GM18873 (cell line): ENCODE measurements at regions not wholly inside any gene's neighbourhood (a gene's known extent, or its start where the extent isn't known, plus 50 kb on each side); places are given as distances from the start of the nearest gene placed in this dataset.
A peak's percentile ranks its signal among the peaks of the same experiment; 100 is the strongest.
"Not testable (repeated sequence)": the region's sequence is repeated elsewhere in the genome, so short reads cannot be mapped to it uniquely, and the experiment has no call there.

Source experiments
- ATAC-seq: cut with Tn5 transposase; IDR thresholded peaks from one replicate; pipeline ENCODE4 v1.9.1; 2021; ENCODE audit warnings: mild to moderate bottlenecking, moderate library complexity, moderate number of reproducible peaks; ENCODE audit not compliant: unreplicated experiment, low FRiP score

GRCh38 chr13:87398047-87398446 lies 273.1 kb upstream of the SLITRK5 start:
- ATAC-seq = no peak

GRCh38 chr13:87403748-87404432 lies 267.3 kb upstream of the SLITRK5 start:
- ATAC-seq = no peak

- no peak for ATAC-seq
Measured at GRCh38 chr13:87426742-87427141, 244.4 kb upstream of the SLITRK5 start.

- no peak for ATAC-seq
Measured at GRCh38 chr13:87444135-87444534, 227.0 kb upstream of the SLITRK5 start.

- ATAC-seq = no peak
Measured at GRCh38 chr13:87452281-87452680, 218.9 kb upstream of the SLITRK5 start.

GRCh38 chr13:87453244-87453643 lies 217.9 kb upstream of the SLITRK5 start:
- no peak for ATAC-seq

GRCh38 chr13:87459419-87459818 lies 211.8 kb upstream of the SLITRK5 start:
- no peak for ATAC-seq

- ATAC-seq = no peak
Measured at GRCh38 chr13:87497426-87497825, 173.7 kb upstream of the SLITRK5 start.

GRCh38 chr13:87498681-87499080 lies 172.5 kb upstream of the SLITRK5 start:
- ATAC-seq = no peak

GRCh38 chr13:87524775-87525174 lies 146.4 kb upstream of the SLITRK5 start:
- ATAC-seq = no peak

- ATAC-seq = no peak
Measured at GRCh38 chr13:87533776-87534175, 137.4 kb upstream of the SLITRK5 start.

GRCh38 chr13:87535911-87536310 lies 135.3 kb upstream of the SLITRK5 start:
- ATAC-seq = no peak

GRCh38 chr13:87536499-87536898 lies 134.7 kb upstream of the SLITRK5 start:
- no peak for ATAC-seq

GRCh38 chr13:87536899-87537298 lies 134.3 kb upstream of the SLITRK5 start:
- ATAC-seq = peak; percentile 77

GRCh38 chr13:87537951-87538350 lies 133.2 kb upstream of the SLITRK5 start:
- no peak for ATAC-seq

GRCh38 chr13:87538366-87539052 lies 132.7 kb upstream of the SLITRK5 start:
- ATAC-seq = no peak

GRCh38 chr13:87553142-87553541 lies 118.0 kb upstream of the SLITRK5 start:
- no peak for ATAC-seq

GRCh38 chr13:87554045-87554444 lies 117.1 kb upstream of the SLITRK5 start:
- ATAC-seq = no peak

- ATAC-seq = no peak
Measured at GRCh38 chr13:87557788-87558187, 113.4 kb upstream of the SLITRK5 start.

GRCh38 chr13:87561580-87561979 lies 109.6 kb upstream of the SLITRK5 start:
- ATAC-seq = not testable (repeated sequence)

- no peak for ATAC-seq
Measured at GRCh38 chr13:87570669-87571068, 100.5 kb upstream of the SLITRK5 start.

- ATAC-seq = no peak
Measured at GRCh38 chr13:87582399-87582798, 88.8 kb upstream of the SLITRK5 start.
